Endothelial cell of hepatic sinusoid (primary cell): ENCODE measurements at regions not wholly inside any gene's neighbourhood (a gene's known extent, or its start where the extent isn't known, plus 50 kb on each side); places are given as distances from the start of the nearest gene placed in this dataset.
"Not testable (repeated sequence)": the region's sequence is repeated elsewhere in the genome, so short reads cannot be mapped to it uniquely, and the experiment has no call there.

ENCODE experiments used
- in situ Hi-C: cut with HindIII; loops from 2 replicates; pipeline ENCODE4 v1.10.0; 2017; ENCODE audit warnings: low sequenced_read_pairs

DNA sequence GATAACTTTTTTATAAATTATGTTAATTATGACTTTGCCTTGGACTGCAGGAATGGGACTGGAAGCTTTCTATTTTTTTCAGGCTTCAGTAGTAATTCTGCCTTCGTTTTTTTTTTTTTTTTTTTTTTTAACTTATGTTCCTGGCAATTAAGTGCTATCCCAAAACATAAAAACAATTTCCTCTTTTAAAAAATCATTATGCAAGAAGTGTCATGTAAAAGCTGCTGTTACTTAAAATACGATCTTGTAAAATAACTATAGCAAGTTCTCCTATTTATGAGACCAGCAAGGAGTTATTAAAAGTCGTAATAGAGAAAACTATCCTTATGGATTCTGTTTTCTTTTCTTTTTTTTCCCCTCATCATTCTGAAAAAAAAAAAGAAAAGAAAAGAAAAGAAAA lies 106.6 kb upstream of the FOXN2 start:
- in situ Hi-C loops, result loop anchor here (5.0 kb wide), 1 partner anchor 81 kb away; no protein-coding TSS in a partner anchor

DNA sequence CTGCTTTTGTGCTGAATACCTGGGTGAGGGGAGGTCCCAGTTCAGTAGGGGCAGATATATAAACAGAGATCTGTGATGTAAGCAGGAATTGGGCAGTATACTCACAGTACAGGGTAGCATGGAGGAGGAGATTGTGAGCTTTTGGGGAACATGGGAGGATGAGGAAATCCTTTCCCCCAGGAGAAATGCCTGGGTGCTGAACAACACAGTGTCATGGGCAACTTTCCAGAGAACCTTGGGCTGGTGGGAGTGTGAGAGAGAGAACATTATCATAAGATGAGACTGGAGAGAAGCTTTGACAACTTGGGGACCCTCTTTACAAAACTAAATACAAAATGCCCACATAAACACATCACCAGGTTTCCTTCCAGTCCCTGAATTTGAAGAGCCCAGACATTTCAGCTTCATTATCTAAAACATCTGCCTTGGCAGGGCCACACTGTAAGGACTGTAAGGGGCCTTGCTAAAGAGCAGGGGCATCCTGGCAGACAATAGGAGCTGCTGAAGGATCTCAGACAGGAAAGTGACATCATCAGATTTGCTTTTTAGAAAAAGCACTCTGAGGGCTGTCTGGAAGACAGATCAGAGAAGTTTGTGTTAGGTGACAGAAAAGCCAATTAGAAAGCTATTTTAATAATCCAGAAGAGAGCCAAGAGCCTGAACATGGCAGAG lies 105.1 kb upstream of the FOXN2 start:
- in situ Hi-C loops, result loop anchor here (5.0 kb wide), 1 partner anchor 82 kb away; no protein-coding TSS in a partner anchor

DNA sequence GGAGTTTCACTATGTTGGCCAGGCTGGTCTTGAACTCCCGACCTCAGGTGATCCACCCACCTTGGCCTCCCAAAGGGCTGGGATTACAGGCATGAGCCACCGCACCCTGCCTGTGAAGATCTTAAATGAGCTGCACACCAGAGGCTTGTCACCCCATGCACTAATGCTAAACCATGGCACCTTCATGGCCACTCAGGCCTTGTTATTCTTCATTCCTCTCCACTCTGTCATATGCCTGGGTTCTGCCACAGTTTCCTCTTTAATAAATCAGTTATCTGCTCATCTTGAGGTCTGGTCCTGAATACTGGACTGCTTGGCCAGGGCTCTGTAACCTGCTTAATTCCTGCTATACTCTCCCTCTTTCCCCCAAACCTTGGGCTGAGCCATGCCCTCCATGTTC lies 104.3 kb upstream of the FOXN2 start:
- in situ Hi-C loops, result no loop called here

DNA sequence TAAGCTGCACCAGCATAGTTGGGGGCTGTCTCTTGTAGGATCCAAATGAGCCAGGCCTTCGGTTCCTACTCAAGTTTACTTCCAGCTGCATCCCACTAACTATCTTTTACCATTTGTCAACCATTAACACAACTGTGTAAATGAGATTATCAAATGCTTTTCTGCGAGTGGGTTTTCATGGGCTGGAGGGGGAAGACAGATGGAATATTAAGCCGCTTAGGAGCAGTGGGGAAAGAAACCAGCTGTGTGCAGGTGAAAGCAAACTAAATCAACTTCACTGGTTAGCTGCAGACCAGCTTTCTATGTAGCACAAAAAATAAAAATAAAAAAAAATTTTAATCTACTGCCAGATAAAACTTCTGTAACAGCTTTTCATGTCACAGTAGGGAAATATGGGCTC lies 100.8 kb upstream of the FOXN2 start:
- in situ Hi-C loops, result no loop called here

GRCh38 chr2:48218169-48218568 lies 96.3 kb upstream of the FOXN2 start:
- in situ Hi-C loops, result no loop called here

- in situ Hi-C loops, result no loop called here
Measured at GRCh38 chr2:48219234-48219554, 95.3 kb upstream of the FOXN2 start.

DNA sequence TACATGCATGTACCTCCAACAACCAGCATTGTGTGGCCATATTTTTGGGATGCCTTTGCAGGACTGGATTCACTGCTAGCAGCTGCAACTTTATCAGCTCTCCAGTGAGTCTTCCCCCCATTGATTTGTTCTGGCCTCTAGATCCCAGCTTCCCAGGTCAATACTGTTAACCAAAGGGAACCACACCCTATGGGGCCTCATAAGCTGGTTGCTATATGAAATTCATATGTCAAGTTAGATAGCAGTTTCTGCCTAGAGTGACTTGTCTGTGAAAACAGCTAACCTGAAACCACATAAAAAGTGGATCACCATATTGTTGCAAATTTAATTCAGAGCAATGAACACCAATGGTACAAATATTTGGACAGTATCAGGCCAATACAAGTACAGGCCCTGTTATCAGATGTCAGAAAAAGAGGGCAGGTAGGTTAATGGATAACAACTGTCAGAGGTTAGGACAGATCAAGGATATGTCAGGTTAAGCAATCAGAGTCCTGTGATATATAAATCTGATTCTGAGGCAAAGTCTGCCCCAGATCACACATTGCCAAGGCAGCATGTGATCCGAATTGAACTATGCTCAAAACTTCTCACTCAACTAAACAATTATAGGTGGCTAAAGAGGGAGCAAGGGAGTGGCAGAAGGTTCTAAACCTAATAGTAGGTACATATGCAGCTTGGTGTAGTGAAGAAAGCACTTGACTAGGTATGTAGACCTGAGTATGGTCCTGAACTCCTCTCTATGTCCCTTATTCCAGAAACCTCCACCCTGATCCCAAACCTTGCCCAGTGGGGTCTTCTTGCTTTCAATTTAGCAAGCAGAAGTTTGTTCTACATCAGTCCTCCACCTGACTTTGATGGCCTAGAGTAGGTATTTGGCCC lies 94.7 kb upstream of the FOXN2 start:
- in situ Hi-C loops, result no loop called here

GRCh38 chr2:48220501-48220900 lies 94.0 kb upstream of the FOXN2 start:
- in situ Hi-C loops, result no loop called here

GRCh38 chr2:48221846-48222516 lies 92.5 kb upstream of the FOXN2 start:
- in situ Hi-C loops, result no loop called here

DNA sequence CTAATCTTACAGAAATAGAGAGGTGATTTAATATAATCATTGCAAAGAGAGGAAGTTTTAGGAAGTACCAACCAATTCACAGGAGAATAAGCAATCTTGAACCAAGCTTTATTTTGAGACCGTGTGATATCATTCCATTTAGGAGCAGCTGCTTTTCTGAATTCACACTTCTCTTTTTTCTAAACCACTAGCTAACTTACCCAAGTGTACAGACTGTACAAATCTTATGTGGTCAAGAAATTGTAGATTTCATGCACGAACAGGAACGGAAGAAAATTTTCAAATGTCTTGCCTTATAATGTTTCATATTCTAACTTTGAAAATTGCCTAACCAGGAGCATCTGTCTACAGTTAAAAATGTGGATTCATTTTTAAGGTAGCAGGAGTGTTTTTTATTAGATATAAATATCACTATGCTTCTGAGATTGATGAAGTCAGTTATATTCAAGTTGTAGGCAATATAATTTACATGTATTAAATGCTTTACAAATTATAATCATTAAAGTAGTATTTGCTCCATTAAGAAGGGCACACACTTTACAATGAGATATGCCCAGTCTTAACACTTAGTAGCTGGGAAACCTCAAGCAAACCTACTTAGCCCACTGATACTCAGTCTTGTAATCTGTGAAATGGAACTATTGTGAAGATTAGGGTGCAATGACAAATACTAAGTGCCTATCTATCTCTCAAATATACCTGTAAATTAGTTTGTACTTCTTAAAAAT lies 86.7 kb upstream of the FOXN2 start:
- in situ Hi-C loops, result no loop called here

GRCh38 chr2:48228345-48228684 lies 86.2 kb upstream of the FOXN2 start:
- in situ Hi-C loops, result no loop called here

DNA sequence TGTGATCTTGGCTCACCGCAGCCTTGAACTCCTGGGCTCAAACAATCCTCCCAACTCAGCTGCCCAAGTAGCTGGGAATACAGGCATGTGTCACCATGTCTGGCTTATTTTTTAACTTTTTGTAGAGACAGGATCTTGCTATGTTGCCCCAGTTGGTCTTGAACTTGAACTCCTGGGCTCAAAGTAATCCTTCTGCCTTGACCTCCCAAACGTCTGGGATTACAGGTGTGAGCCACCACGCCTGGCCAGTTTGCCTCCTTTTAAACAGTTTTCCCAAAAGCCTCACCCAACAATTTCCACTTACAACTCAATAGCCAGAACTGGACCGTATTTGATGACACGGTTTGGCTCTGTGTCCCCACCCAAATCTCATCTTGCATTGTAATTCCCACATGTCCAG lies 85.4 kb upstream of the FOXN2 start:
- in situ Hi-C loops, result no loop called here

GRCh38 chr2:48230834-48231233 lies 83.6 kb upstream of the FOXN2 start:
- in situ Hi-C loops, result no loop called here

- in situ Hi-C loops, result no loop called here
Measured at GRCh38 chr2:48232351-48232750, 82.1 kb upstream of the FOXN2 start.

GRCh38 chr2:48233005-48233404 lies 81.5 kb upstream of the FOXN2 start:
- in situ Hi-C loops, result no loop called here

GRCh38 chr2:48233824-48234223 lies 80.7 kb upstream of the FOXN2 start:
- in situ Hi-C loops, result not testable (repeated sequence)

DNA sequence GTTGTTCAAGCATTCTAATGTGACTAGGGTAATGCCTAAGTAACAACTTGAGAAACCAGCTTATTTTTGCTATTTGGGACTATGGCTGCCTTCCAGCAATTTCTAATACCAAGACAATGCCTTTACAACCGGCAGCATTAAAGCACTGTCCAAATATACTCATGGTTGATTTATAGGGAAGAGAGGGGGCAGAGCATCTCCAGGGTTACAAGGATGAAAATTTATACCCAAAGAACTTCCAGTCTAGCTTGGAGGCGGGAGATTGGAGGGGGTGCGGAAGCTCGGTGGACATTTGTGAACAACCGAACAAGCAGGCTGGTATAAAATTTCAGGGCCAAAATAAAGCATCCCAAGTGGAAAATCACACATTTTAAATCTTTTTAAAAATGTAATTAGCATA lies 79.4 kb upstream of the FOXN2 start:
- in situ Hi-C loops, result no loop called here

GRCh38 chr2:48238381-48238780 lies 76.1 kb upstream of the FOXN2 start:
- in situ Hi-C loops, result no loop called here

GRCh38 chr2:48240912-48241311 lies 73.6 kb upstream of the FOXN2 start:
- in situ Hi-C loops, result no loop called here

- in situ Hi-C loops, result no loop called here
Measured at GRCh38 chr2:48247206-48247605, 67.3 kb upstream of the FOXN2 start.

GRCh38 chr2:48248251-48248933 lies 66.1 kb upstream of the FOXN2 start:
- in situ Hi-C loops, result no loop called here
